ENCODE measurements at regions not wholly inside any gene's neighbourhood (a gene's known extent, or its start where the extent isn't known, plus 50 kb on each side); places are given as distances from the start of the nearest gene placed in this dataset.

- TF ChIP-seq SIN3A (IDR thresholded peaks at IDR 0.05; ENCODE audit: borderline replicate concordance, insufficient read depth, low read depth, low read length) (no peak), POLR2AphosphoS5 (IDR thresholded peaks at IDR 0.05; ENCODE audit: low read depth, low read length) (no peak)
- TF ChIP-seq, protein P1, sequence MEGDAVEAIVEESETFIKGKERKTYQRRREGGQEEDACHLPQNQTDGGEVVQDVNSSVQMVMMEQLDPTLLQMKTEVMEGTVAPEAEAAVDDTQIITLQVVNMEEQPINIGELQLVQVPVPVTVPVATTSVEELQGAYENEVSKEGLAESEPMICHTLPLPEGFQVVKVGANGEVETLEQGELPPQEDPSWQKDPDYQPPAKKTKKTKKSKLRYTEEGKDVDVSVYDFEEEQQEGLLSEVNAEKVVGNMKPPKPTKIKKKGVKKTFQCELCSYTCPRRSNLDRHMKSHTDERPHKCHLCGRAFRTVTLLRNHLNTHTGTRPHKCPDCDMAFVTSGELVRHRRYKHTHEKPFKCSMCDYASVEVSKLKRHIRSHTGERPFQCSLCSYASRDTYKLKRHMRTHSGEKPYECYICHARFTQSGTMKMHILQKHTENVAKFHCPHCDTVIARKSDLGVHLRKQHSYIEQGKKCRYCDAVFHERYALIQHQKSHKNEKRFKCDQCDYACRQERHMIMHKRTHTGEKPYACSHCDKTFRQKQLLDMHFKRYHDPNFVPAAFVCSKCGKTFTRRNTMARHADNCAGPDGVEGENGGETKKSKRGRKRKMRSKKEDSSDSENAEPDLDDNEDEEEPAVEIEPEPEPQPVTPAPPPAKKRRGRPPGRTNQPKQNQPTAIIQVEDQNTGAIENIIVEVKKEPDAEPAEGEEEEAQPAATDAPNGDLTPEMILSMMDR (IDR thresholded peaks at IDR 0.05): no peak
Observed at GRCh38 chr6:144515761-144516160, 230.6 kb downstream of the UTRN start.
